ENCODE measurements at regions not wholly inside any gene's neighbourhood (a gene's known extent, or its start where the extent isn't known, plus 50 kb on each side); places are given as distances from the start of the nearest gene placed in this dataset.

GRCh38 chr6:98633886-98634285, 200.5 kb upstream of the POU3F2 start:
- no peak overlapping the region for H3K27ac ChIP-seq (ENCODE audit: low read depth, low read length)
- H3K9me3 ChIP-seq (ENCODE audit: control insufficient read depth, low read length): no peaks in the 10 kb centered on the region
- TF ChIP-seq CTCF (conservative IDR thresholded peaks at IDR 0.05): no peak
- H3K9ac ChIP-seq (ENCODE audit: extremely low read depth, low read length, poor library complexity, severe bottlenecking): no peak overlapping the region
- H3K4me3 ChIP-seq (ENCODE audit: low read length): no peak overlapping the region
- Mint-ChIP-seq H3K36me3 (ENCODE audit: low read depth) (no peaks in the 10 kb centered on the region), H3K4me3 (no peak overlapping the region), H3K4me1 (peaks cover 27% of the 10 kb centered on the region), H3K9me3 (no peaks in the 10 kb centered on the region), H3K27me3 (ENCODE audit: insufficient read depth) (peaks cover 10% of the 10 kb centered on the region), H3K27ac (peak overlapping the region; percentile 6)
- no peak for DNase-seq
- H3K36me3 ChIP-seq (ENCODE audit: control insufficient read depth, insufficient read depth, low read length): no peaks in the 10 kb centered on the region
- peaks cover 17% of the 10 kb centered on the region for H3K27me3 ChIP-seq (ENCODE audit: control insufficient read depth, insufficient read depth, low read length, poor library complexity, severe bottlenecking)
- H3K4me1 ChIP-seq (ENCODE audit: control insufficient read depth, insufficient read depth, low read length): no peaks in the 10 kb centered on the region

GRCh38 chr6:98634569-98634968, 199.8 kb upstream of the POU3F2 start:
- DNase-seq: peak; percentile 75
- peaks cover 17% of the 10 kb centered on the region for H3K27me3 ChIP-seq (ENCODE audit: control insufficient read depth, insufficient read depth, low read length, poor library complexity, severe bottlenecking)
- no peaks in the 10 kb centered on the region for H3K36me3 ChIP-seq (ENCODE audit: control insufficient read depth, insufficient read depth, low read length)
- H3K4me1 ChIP-seq (ENCODE audit: control insufficient read depth, insufficient read depth, low read length): no peaks in the 10 kb centered on the region
- H3K4me1 Mint-ChIP-seq: peaks cover 27% of the 10 kb centered on the region
- H3K9me3 Mint-ChIP-seq: no peaks in the 10 kb centered on the region
- 59% methylated on average over 3 of the region's 3 CpGs; no CpG with 5 or more reads in 1 of the 2 experiments for WGBS, 2 experiments (ENCODE audit: insufficient coverage in 1 of 2, insufficient read length in 1 of 2)
- no peak overlapping the region for H3K4me3 ChIP-seq (ENCODE audit: low read length)
- H3K27ac Mint-ChIP-seq: peak overlapping the region; percentile 6
- H3K9ac ChIP-seq (ENCODE audit: extremely low read depth, low read length, poor library complexity, severe bottlenecking): no peak overlapping the region
- H3K27me3 Mint-ChIP-seq (ENCODE audit: insufficient read depth): peaks cover 10% of the 10 kb centered on the region
- no peaks in the 10 kb centered on the region for H3K36me3 Mint-ChIP-seq (ENCODE audit: low read depth)
- no peak overlapping the region for H3K4me3 Mint-ChIP-seq
- no peak overlapping the region for H3K27ac ChIP-seq (ENCODE audit: low read depth, low read length)
- no peak for TF ChIP-seq CTCF (conservative IDR thresholded peaks at IDR 0.05)
- no peaks in the 10 kb centered on the region for H3K9me3 ChIP-seq (ENCODE audit: control insufficient read depth, low read length)

GRCh38 chr6:98635191-98635590, 199.2 kb upstream of the POU3F2 start:
- no peak overlapping the region for H3K9ac ChIP-seq (ENCODE audit: extremely low read depth, low read length, poor library complexity, severe bottlenecking)
- Mint-ChIP-seq H3K27ac (no peak overlapping the region), H3K27me3 (ENCODE audit: insufficient read depth) (peaks cover 10% of the 10 kb centered on the region), H3K36me3 (ENCODE audit: low read depth) (no peaks in the 10 kb centered on the region), H3K4me3 (no peak overlapping the region), H3K9me3 (no peaks in the 10 kb centered on the region), H3K4me1 (peaks cover 27% of the 10 kb centered on the region)
- H3K36me3 ChIP-seq (ENCODE audit: control insufficient read depth, insufficient read depth, low read length): no peaks in the 10 kb centered on the region
- peaks cover 17% of the 10 kb centered on the region for H3K27me3 ChIP-seq (ENCODE audit: control insufficient read depth, insufficient read depth, low read length, poor library complexity, severe bottlenecking)
- TF ChIP-seq CTCF (conservative IDR thresholded peaks at IDR 0.05): no peak
- 97% methylated on average over 2 of the region's 2 CpGs; no CpG with 5 or more reads in 1 of the 2 experiments for WGBS, 2 experiments (ENCODE audit: insufficient coverage in 1 of 2, insufficient read length in 1 of 2)
- no peak overlapping the region for H3K4me3 ChIP-seq (ENCODE audit: low read length)
- no peaks in the 10 kb centered on the region for H3K9me3 ChIP-seq (ENCODE audit: control insufficient read depth, low read length)
- no peak for DNase-seq
- H3K4me1 ChIP-seq (ENCODE audit: control insufficient read depth, insufficient read depth, low read length): no peaks in the 10 kb centered on the region
- H3K27ac ChIP-seq (ENCODE audit: low read depth, low read length): no peak overlapping the region
